GM19397 (cell line): ENCODE measurements at regions not wholly inside any gene's neighbourhood (a gene's known extent, or its start where the extent isn't known, plus 50 kb on each side); places are given as distances from the start of the nearest gene placed in this dataset.

Experiments used
- ATAC-seq: cut with Tn5 transposase; IDR thresholded peaks from one replicate; pipeline ENCODE4 v1.9.1; 2021; ENCODE audit warnings: mild to moderate bottlenecking, moderate library complexity; ENCODE audit not compliant: unreplicated experiment

DNA sequence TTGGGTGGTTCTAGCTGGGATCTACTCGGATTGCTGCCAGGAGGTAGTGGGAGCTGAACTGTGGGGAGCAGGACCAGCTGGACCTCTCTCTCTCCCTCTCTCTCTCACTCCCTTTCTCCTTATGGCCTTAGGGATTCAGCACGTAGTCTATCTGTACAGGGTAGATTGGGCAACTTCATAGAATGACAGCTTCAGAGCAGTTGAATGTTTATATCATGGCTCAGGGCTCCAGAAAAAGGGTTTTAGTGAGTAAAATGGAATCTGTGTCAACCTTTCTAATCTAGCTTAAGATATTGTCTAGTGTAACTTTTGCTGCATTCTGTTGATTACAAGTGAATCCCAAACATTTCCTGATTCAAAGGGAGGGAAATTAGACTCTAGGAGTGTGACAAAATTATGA is 127.7 kb upstream of the PDGFD start:
- ATAC-seq = no peak

DNA sequence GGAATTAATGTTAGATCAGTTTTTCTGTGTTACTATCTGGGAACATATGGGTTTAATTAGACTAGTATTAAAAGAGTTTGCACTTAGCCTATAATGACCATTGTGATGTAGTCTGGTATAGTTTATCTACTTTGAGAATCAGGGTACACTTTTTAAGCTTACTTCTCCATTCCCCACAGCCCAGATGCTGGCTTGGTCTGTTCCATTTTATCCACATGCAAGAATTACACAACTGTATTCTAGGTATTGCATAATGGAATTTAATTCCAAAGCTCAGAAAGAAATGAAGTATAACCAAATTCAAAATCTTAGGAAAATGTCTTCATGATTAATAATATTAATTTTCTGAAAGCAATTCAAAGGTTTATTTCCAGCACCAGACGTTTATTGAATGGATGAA is 122.2 kb upstream of the PDGFD start:
- no peak for ATAC-seq

DNA sequence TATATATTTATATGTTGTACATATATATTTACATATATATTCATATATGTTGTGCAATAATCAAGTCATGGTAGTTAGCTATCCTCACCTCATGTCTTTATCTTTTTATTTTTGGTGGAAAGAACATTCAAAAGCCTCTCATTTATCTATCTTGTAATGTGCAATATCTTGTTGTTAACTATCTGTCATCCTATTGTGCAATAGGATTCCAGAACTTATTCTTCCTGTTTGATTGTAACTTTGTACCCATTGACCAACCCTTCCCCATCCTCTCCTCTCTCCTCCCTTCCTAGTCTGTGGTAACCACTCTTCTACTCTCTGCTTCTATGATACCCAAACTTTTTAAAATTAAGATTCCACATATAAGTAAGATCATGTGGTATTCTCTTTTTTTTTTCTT is 115.6 kb upstream of the PDGFD start:
- no peak for ATAC-seq

DNA sequence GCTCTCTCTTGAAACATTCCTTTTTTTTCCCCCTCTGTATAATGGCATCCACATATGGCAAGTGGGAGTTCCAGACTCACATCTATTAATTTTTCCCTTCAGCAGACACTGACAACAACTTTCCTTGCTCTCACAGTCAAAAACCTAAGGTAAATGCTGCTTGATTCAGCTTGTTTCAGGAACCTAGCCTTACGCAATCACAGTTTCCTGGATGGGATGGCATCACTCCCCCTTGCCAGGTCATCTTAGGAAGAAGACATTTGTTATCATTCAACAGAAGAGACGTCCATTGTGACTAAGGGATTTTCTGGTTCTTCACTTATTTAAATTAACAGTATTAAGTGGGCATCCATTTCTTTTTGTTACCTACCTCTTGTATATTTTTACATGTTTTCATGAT is 112.0 kb upstream of the PDGFD start:
- no peak for ATAC-seq

DNA sequence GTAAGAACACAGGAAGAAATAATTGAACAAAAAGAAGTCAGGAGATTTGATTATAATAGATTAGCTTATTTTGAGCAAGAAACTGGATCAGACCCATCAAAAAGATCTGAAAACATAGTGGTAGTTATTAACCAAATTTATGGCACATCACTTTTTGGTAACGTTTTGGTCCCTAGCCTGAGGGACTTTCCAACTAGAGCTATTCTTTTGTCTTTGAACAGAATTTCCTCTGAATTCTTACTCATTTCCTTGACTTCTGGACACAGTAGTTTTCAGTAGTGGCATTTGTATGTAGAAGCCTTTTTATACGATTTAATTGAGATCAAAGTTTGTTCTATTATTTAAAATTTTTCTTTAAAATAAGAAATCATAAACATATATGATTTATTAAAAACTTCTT is 96.5 kb upstream of the PDGFD start:
- ATAC-seq = no peak

DNA sequence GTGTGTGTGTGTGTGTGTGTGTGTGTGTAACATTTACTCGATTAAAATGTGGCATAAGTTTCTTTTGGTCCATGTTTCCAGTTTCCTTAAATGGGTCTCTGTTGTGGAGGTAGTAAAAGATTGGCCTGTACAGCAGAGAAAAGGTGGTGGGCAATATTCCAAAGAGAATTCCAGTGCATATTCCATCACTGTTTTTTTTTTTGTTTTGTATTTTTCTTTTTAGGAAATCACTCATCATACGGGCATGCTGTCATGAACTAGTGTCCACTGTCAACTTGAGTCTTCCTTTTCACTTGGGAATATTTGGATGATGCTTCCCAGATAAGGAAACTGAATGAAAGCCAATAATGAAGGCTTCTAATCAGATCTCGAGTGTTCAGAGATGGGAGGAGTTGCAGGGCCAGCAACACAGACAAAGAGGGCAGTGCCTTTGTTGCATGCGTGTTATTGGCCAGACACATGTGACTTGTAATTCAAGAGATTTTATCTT is 95.2 kb upstream of the PDGFD start:
- ATAC-seq = no peak

DNA sequence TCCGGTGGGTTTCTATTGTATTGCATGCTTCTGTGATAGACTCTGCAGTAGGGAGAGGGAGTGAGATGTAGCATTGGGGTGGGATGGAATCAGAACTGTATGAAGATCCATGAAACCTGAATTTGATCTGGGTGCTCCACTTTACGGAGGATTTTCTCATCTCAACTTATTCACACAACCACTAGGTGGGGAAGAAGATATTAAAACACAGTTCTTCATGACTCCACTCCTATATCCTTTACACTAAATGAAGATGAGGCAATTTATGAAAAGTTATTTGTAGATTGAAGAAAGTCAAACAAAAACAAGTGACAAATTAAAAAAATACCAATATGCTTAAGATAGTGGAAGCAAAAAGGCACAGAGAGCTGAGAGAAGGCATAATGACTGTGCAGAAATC is 92.6 kb upstream of the PDGFD start:
- ATAC-seq = no peak

DNA sequence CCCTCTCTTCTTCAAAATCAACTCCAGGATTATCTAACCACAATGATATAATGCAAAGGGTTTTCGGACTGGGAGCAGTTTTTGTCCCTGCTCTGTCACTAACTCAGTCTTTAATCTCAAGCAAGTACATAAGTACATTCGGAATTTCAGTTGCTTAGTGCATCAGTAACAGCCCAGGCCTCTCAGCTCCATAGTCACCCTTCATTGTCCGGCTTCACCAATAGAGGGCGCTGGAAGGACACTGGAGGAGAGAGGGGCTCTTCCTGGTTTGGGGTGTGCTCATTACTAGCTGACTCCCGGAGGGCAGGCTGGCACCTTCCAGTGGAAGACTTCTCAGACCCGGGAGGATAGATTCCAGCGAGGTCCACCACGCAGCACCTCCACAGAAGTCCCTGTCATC is 90.4 kb upstream of the PDGFD start:
- ATAC-seq = peak; percentile 78

DNA sequence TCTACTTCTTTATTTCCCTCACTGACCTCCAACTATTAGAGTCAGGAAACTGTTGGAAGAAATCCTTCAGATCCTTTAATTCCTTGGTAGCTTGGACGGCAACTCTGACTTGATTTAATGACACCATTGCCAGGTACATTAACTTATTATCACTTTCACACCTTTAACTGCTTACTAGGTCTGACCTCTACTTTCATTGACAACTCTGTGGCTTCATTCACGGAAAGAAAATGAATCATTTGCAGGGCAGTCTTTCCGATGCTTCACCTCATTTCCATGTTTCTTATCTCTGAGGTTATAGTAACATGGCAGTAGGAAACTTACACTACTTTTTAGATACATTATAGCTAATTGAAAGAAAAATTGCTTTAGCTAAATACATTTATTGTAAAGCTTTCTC is 82.6 kb upstream of the PDGFD start:
- ATAC-seq = no peak

DNA sequence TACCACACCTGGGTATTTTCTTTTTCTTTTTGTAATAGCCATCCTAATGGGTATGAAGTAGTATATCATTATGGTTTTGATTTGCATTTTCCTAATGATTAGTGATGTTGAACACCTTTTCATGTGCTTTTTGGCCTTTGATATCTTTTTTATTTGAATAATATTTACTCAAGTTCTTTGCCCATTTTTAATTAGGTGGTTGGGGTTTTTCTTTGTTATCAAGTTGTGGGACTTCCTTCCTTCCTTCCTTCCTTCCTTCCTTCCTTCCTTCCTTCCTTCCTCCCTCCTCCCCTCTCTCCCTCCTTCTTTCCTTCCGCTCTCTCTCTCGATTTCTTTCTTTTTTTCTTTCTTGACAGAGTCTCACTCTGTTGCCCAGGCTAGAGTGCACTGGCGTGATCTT is 75.0 kb upstream of the PDGFD start:
- ATAC-seq = no peak

DNA sequence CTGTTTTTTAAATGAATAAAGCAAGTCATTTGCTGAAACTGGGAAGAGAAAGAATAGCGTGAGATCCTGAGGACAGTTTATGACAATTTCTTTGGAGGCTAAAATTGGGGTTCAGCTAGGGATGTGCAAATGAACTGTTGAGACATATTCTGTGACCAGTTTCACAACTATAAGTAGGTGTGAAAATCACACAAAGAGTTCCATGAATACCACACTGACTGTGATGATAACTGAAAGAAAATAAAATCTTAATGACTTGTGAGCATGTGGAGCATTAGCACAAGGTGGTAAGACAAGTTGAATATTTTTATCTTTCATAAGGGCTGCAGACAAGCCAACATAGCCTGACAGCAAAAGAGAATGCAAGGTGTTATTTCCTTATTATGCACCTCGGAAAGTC is 61.1 kb upstream of the PDGFD start:
- ATAC-seq = no peak

DNA sequence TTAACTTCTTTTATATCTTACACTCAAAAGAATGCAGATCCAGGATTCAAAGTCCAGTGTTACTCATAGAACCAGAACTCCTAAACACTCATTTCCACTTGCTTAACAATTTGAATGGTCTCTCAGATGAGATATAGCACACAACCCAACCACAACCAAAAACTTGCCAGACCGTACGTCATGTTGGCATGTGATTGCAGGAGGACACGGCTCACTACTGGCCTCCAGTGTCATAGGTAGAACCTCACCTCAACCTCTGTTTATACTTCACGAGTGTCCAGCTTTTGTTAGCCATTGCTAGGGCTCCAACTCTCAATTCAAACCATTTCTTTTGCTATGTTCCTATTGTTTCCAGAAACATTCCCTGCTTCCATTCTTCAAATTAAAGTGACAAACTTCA is 58.5 kb upstream of the PDGFD start:
- no peak for ATAC-seq

DNA sequence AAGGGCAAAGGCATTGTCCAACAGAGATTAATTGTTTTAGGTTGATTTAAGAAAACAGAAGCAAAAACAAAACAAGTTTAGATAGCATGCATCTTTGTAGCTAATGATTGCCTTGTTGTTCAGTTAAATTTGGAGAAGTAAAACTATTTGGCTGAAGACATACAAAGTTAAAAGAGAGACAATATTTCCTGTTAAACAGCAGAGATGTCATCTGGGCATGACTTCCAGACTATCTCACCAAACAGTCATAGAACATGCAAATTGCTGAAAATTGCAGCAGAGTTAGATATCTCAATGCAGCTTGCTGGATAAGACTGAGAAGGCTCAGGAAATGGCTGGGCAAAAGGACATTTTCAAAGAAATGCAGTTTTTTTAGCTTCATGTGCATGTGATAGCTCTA is 57.5 kb upstream of the PDGFD start:
- ATAC-seq = no peak

DNA sequence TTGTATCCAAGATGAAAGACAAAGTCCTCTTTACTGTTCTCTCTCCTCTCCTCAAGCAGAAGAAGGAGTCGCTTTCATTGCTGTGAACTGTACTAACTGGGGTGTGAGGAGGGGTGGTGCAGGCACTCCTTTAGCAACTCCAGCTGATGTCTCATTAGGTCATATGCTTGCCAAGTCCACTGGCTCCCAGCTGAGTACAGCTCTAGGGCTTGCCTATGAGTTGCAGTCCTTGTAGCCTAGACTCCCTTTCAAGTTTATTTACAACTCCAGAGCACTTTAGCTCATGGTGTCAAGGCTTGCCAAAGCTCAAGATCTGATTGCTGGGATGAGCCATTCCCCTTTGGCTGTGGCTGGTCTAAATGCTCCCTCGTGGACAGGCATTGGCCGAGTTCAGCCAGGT is 55.1 kb upstream of the PDGFD start:
- no peak for ATAC-seq

DNA sequence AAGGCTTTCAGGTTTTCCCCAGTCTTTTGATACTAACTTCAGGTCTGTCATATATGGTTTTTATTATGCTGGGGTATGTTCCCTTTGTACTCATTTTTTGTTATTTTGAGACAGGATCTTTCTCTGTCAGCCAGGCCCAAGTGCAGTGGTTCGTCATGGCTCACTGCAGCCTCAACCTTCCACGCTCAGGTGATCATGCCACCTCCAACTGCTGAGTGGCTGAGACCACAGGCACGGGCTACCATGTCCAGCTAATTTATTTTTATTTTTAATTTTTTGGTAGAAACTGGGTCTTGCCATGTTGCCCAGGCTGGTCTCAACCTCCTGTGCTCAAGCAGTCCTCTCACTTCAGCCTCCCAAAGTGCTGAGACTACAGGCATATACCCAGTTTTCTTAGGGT is 50.6 kb upstream of the PDGFD start:
- no peak for ATAC-seq
